ENCODE measurements at regions not wholly inside any gene's neighbourhood (a gene's known extent, or its start where the extent isn't known, plus 50 kb on each side); places are given as distances from the start of the nearest gene placed in this dataset.

- no peak for DNase-seq (ENCODE audit: low read depth, low spot score)
- CTCF ChIA-PET: no interaction called here
- Histone ChIP-seq H3K27me3 (ENCODE audit: control insufficient read depth in 2 of 2, insufficient read depth in 2 of 2, low read length in 2 of 2) (no peaks in the 10 kb centered on the region), H3K9ac (replicated peaks; ENCODE audit: extremely low read depth, insufficient read depth, low read length) (no peak overlapping the region), H4K20me1 (replicated peaks; ENCODE audit: control insufficient read depth, extremely low read depth, insufficient read depth, low read length) (no peaks in the 10 kb centered on the region), H3K4me1 (ENCODE audit: control insufficient read depth, extremely low read depth, insufficient read depth, low read length) (peaks cover 26% of the 10 kb centered on the region), H2AFZ (ENCODE audit: low read depth, low read length) (no peak overlapping the region), H3K9me3 (replicated peaks; ENCODE audit: control insufficient read depth, insufficient read depth, low read length) (no peaks in the 10 kb centered on the region), H3K9me1 (replicated peaks; ENCODE audit: control insufficient read depth, extremely low read depth, insufficient read depth, low read length) (no peaks in the 10 kb centered on the region), H3K27ac (ENCODE audit: insufficient read depth, low read depth, low read length) (no peak overlapping the region), H3K4me3 (replicated peaks in 1 of 3; ENCODE audit: insufficient read depth in 1 of 3, low read depth in 1 of 3, low read length in 3 of 3) (no peak overlapping the region), H3K36me3 (ENCODE audit: control insufficient read depth in 2 of 2, extremely low read depth in 1 of 2, insufficient read depth in 2 of 2, low read length in 2 of 2) (no peaks in the 10 kb centered on the region), H3K79me2 (ENCODE audit: control insufficient read depth, insufficient read depth, low read length) (no peaks in the 10 kb centered on the region), H3K4me2 (ENCODE audit: insufficient read depth, low read length) (no peak overlapping the region)
- TF ChIP-seq JUN (IDR thresholded peaks at IDR 0.05; ENCODE audit: borderline replicate concordance, insufficient read depth, insufficient read length, low read depth) (no peak), FOS (IDR thresholded peaks at IDR 0.05; ENCODE audit: borderline replicate concordance, insufficient read depth, low read length) (no peak), POLR2AphosphoS5 (IDR thresholded peaks at IDR 0.05; ENCODE audit: insufficient read depth, low read depth, low read length) (no peak), GATA2 (IDR thresholded peaks at IDR 0.05; ENCODE audit: insufficient read depth, insufficient read length, low read depth, low read length) (no peak), MYC (IDR thresholded peaks at IDR 0.05; ENCODE audit: low read depth, low read length) (no peak), POLR2A (IDR thresholded peaks at IDR 0.05; ENCODE audit: low read depth, low read length) (no peak), CTCF (IDR thresholded peaks at IDR 0.05; ENCODE audit: extremely low read depth in 1 of 2, insufficient read depth in 1 of 2, low read depth in 1 of 2, low read length in 2 of 2) (no peak), EZH2 (IDR thresholded peaks at IDR 0.05; ENCODE audit: borderline replicate concordance, low read depth, low read length, severe bottlenecking) (no peak), MAX (IDR thresholded peaks at IDR 0.05; ENCODE audit: insufficient read depth, insufficient read length) (no peak)
- BruUV-seq (replicated peaks): no TSS peak
- no peak for FAIRE-seq
- dilution Hi-C loops (cut with MboI; ENCODE audit: extremely low pct_ligation_motif_present, low sequenced_read_pairs): no loop called here
- POLR2A ChIA-PET: no interaction called here
- intact Hi-C loops (cut with micrococcal nuclease): no loop called here
Observed at GRCh38 chr10:52672880-52673279, 99.7 kb downstream of the MBL2 start.
